ENCODE measurements at regions not wholly inside any gene's neighbourhood (a gene's known extent, or its start where the extent isn't known, plus 50 kb on each side); places are given as distances from the start of the nearest gene placed in this dataset.
"Not testable (repeated sequence)": the region's sequence is repeated elsewhere in the genome, so short reads cannot be mapped to it uniquely, and the experiment has no call there.

GRCh38 chr7:51839130-51839529, 522.5 kb upstream of the COBL start:
- not testable (repeated sequence) for DNase-seq (ENCODE audit: low read depth in 1 of 2, low spot score in 1 of 2)

- no peak for DNase-seq (ENCODE audit: low read depth in 1 of 2, low spot score in 1 of 2)
These were observed 511.0 kb upstream of the COBL start for GRCh38 chr7:51827631-51828030.

- DNase-seq (ENCODE audit: low read depth in 1 of 2, low spot score in 1 of 2), result no peak
These were observed 507.4 kb upstream of the COBL start for GRCh38 chr7:51824050-51824449.

GRCh38 chr7:51823437-51823836, 506.8 kb upstream of the COBL start:
- DNase-seq (ENCODE audit: low read depth in 1 of 2, low spot score in 1 of 2), result no peak

DNA sequence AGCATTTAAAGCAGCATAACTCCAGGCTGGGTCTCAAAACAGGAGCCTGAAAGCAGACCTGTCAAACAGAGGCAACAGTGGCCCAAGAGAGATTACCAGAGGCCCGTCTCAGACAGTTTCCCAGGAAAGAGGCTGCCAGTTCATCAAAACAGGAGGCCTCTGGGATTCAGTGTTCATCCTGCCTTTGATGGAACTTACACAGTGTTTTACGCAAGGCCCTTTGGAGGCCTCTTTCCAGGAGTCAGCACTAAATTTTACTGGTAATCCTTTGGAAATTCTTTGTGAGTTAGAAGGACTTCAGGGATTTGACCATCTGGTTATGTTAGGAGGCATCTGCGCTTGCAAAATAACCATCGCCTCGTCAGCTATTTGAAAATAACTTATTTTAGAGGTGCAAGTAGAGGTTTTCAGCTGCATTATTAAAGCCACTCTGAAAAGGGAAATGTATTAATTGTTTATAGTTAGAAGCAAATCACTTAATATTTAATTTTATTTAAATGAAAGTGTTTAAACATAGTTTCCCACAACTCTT, 501.2 kb upstream of the COBL start:
- DNase-seq (ENCODE audit: low read depth in 1 of 2, low spot score in 1 of 2), result no peak

DNA sequence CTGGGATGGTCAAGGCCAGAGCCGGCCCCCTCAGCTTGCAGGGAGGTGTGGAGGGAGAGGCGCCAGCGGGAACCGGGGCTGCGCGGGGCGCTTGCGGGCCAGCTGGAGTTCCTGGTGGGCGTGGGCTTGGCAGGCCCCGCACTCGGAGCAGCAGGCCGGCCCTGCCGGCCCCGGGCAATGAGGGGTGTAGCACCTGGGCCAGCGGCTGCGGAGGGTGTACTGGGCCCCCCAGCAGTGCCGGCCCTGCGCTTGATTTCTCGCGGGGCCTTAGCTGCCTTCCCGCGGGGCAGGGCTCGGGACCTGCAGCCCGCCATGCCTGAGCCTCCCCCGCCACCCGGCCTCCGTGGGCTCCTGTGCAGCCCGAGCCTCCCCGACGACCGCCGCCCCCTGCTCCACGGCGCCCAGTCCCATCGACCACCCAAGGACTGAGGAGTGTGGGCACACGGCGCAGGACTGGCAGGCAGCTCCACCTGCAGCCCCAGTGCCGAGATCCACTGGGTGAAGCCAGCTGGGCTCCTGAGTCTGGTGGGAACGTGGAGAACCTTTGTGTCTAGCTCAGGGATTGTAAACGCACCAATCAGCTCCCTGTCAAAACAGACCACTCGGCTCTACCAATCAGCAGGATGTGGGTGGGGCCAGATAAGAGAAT, 489.3 kb upstream of the COBL start:
- DNase-seq (ENCODE audit: low read depth in 1 of 2, low spot score in 1 of 2), result not testable (repeated sequence)

- DNase-seq (ENCODE audit: low read depth in 1 of 2, low spot score in 1 of 2), result no peak
These were observed 486.1 kb upstream of the COBL start for GRCh38 chr7:51802718-51803117.

GRCh38 chr7:51797371-51797770, 480.8 kb upstream of the COBL start:
- no peak for DNase-seq (ENCODE audit: low read depth in 1 of 2, low spot score in 1 of 2)

DNA sequence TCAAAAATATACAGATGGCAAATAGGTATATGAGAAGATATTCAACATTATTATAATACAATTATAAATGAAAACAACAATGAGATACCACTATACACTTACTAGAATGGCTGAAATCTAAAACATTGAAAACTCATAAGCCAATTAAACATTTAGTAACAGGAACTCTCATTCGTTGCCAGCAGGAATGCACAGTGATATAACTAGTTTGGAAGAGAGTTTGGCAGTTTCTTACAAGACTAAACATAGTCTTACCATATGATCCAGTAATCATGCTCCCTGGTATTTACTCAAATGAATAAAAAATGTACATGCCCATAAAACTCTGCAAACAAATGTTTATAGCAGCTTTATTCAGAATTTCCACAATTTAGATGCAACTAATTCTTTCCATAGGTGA, 476.2 kb upstream of the COBL start:
- DNase-seq (ENCODE audit: low read depth in 1 of 2, low spot score in 1 of 2), result no peak

- DNase-seq (ENCODE audit: low read depth in 1 of 2, low spot score in 1 of 2), result no peak
These were observed 472.9 kb upstream of the COBL start for GRCh38 chr7:51789489-51789888.

DNA sequence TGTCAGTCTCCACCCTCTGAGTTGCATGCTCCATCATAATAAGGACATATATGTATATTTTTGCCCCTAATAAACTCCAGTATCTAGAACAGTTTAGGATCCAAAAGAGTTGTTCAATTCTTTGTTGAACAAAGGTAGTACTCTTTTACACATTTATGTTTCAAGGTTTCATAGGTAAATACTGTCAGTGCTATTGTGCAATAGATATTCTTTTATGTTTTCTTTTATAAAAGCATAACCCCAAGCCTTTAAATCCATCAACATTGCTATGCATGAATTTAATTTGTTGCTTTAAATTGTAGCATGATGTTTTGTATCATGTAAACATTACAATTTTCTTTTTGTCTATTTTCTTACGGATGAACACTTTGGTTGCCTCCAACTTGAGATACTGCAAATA, 469.7 kb upstream of the COBL start:
- DNase-seq (ENCODE audit: low read depth in 1 of 2, low spot score in 1 of 2), result no peak

DNA sequence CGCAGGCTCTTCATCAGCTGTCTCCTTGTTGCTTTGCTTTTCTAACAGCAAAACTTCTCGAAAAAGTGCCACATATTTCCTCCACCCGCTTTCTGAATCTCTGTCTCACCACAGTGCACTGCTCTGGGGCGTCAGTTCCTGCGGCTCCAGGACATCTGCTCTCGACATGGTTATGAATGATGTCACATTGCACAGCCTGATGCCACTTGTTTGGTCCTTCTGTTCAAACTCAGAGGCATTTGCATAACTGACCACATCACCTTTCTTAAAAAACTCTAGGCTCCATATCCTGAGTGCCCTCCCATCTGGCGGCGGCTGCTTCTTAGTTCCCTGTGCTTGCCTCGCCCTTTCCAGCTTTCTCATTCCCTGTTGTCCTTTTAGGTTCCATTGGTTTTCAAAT, 469.3 kb upstream of the COBL start:
- no peak for DNase-seq (ENCODE audit: low read depth in 1 of 2, low spot score in 1 of 2)

- DNase-seq (ENCODE audit: low read depth in 1 of 2, low spot score in 1 of 2), result no peak
These were observed 468.6 kb upstream of the COBL start for GRCh38 chr7:51785171-51785570.

- DNase-seq (ENCODE audit: low read depth in 1 of 2, low spot score in 1 of 2), result no peak
These were observed 466.6 kb upstream of the COBL start for GRCh38 chr7:51783241-51783640.

- no peak for DNase-seq (ENCODE audit: low read depth in 1 of 2, low spot score in 1 of 2)
These were observed 461.5 kb upstream of the COBL start for GRCh38 chr7:51778121-51778520.

GRCh38 chr7:51774178-51774577, 457.6 kb upstream of the COBL start:
- no peak for DNase-seq (ENCODE audit: low read depth in 1 of 2, low spot score in 1 of 2)

DNA sequence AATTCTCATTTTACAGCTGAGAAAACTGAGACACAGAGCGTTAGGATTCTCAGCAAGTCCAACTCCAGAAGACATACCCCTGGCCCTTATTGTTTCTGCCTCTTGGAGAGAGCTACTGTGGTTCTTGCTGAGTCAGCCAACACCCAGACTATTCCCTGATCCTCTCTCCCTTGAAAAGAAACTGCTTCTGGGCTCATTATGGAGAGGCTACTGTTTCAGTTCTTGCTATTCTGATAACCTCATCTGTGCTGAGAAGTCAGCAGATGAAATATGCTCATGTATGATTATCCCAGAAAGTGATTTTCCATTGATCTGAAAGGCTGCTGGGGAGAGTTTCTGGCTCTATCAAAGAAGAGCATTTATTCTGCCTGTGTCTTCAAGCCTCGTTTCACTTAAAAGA, 455.6 kb upstream of the COBL start:
- DNase-seq (ENCODE audit: low read depth in 1 of 2, low spot score in 1 of 2), result no peak

DNA sequence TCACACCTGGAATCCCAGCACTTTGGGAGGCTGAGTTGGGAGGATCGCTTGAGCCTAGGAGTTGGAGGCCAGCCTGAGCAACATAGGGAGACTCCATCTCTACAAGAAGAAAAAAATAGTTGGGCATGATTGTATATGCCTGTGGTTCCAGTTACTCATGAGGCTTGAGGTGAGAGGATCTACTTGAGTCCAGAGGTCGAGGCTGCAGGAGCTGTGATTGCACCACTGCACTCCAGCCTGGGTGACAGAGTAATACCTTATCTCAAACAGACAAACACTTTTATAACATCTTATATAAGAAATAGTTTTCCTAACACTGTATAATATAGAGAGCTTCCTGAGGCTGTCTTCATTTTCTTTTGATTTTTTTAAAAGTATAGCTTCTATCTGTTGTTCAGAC, 448.4 kb upstream of the COBL start:
- DNase-seq (ENCODE audit: low read depth in 1 of 2, low spot score in 1 of 2), result no peak

DNA sequence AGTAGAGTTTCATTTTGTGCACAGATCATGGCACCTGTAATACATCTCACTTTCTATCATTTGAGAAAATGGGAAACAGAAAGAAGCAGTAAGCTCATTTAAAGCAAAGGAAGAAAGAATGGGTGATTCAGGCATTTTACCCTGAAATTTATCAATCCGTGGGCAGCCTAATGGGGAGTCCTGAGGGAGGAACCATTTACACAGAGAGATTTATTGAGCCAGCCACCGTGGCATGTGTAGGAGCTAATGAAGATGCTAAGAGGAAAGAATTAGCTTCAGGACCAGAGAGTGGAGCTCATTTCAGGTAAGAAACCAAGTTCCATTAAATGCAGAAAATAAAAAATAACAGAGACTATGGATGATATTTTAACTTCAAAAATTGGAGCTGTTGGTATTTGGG, 443.4 kb upstream of the COBL start:
- no peak for DNase-seq (ENCODE audit: low read depth in 1 of 2, low spot score in 1 of 2)

DNA sequence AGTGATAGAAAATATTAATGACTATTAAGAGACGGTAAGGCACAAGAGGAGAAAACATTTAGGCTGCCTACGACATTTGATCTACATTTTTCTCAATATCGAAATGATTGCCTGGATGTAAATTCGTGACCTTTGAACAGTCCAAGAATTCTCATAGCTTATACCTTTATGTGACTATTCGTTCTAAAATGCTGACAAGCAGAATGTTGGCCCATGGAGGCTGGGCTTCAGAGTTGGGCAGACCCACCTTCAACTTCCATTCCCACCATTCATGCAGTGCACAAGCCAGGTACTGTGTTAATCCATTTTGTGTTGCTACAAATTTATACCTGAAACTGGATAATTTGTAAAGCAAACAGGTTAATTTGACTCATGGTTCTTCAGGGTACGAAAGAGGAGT, 441.4 kb upstream of the COBL start:
- DNase-seq (ENCODE audit: low read depth in 1 of 2, low spot score in 1 of 2), result no peak

DNA sequence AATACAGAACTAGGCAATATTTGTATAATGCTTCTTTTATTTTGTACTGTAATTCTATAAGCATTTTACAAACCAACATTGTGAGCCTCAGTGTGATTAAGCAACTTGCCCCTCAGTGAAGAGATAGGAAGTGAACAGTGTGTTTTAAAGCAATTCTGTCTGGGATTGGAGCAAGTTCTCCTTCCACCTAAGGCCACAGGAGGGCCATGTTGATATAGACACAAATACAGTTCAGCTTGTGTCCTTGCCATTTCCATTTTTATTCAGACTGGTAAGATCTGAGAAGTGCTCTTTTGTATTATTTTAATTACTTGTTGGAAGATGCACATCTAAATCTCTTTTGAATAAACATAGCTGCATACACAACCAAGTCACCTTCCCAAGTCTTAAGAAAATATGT, 416.3 kb upstream of the COBL start:
- no peak for DNase-seq (ENCODE audit: low read depth in 1 of 2, low spot score in 1 of 2)

GRCh38 chr7:51732116-51732515, 415.5 kb upstream of the COBL start:
- DNase-seq (ENCODE audit: low read depth in 1 of 2, low spot score in 1 of 2), result no peak

DNA sequence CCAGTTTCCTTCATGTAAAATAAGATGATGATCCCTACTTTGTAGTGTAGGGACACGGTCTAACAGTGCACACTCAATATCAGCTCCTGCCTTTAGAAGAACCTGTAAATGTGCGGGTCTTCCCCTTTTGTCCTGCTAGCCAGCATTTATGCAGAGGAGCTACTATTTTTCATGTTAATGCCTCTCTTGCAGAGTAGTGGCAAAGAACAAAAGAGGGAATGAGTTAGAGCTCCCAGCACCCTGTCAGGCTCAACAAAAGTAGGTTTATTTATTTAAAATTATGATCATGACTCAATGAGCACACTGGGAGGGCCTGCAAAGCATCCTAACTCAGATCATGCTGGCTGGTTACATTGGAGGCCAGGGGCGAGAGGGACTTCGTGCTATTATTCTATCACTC, 414.5 kb upstream of the COBL start:
- no peak for DNase-seq (ENCODE audit: low read depth in 1 of 2, low spot score in 1 of 2)

GRCh38 chr7:51727441-51727840, 410.8 kb upstream of the COBL start:
- no peak for DNase-seq (ENCODE audit: low read depth in 1 of 2, low spot score in 1 of 2)
